Astrocyte (in vitro differentiated cells and primary cell): ENCODE measurements at regions not wholly inside any gene's neighbourhood (a gene's known extent, or its start where the extent isn't known, plus 50 kb on each side); places are given as distances from the start of the nearest gene placed in this dataset.
A peak's percentile ranks its signal among the peaks of the same experiment; 100 is the strongest.

ENCODE experiments used
- DNase-seq: peaks from one replicate; pipeline ENCODE4 v3.0.0-alpha.2; 2010; ENCODE audit warnings: low read depth
- FAIRE-seq: peaks from 2 replicates; lab custom pipeline; 2011; peaks lifted over from hg19 to GRCh38; lab: Jason Lieb, UNC
- H2AFZ ChIP-seq: 2 replicates; pipeline ENCODE4 v1.6.0; 2012; ENCODE audit warnings: low read depth, low read length, inconsistent platforms
- H3K27ac ChIP-seq: 2 replicates; pipeline ENCODE4 v1.5.1; 2011; ENCODE audit warnings: low read depth, low read length, inconsistent platforms
- H3K27me3 ChIP-seq: 2 replicates; pipeline ENCODE4 v1.6.0; 2011; ENCODE audit warnings: low read length, inconsistent platforms; ENCODE audit not compliant: insufficient read depth
- H3K36me3 ChIP-seq: 2 replicates; pipeline ENCODE4 v1.5.1; 2011; ENCODE audit warnings: low read length, inconsistent platforms; ENCODE audit not compliant: insufficient read depth
- H3K4me1 ChIP-seq: 2 replicates; pipeline ENCODE4 v1.5.1; 2011; ENCODE audit warnings: low read length, inconsistent platforms; ENCODE audit not compliant: insufficient read depth
- H3K4me2 ChIP-seq: 2 replicates; pipeline ENCODE4 v1.6.0; 2012; ENCODE audit warnings: low read length, inconsistent platforms
- H3K4me3 ChIP-seq: 2 replicates; pipeline ENCODE4 v1.5.1; 2011; ENCODE audit warnings: low read depth, mild to moderate bottlenecking, low read length, inconsistent platforms; ENCODE audit not compliant: insufficient read depth
- H3K79me2 ChIP-seq: 2 replicates; pipeline ENCODE4 v1.6.0; 2012; ENCODE audit warnings: mild to moderate bottlenecking, low read length, inconsistent platforms; ENCODE audit not compliant: insufficient read depth
- H3K9ac ChIP-seq: 2 replicates; pipeline ENCODE4 v1.6.0; 2012; ENCODE audit warnings: mild to moderate bottlenecking, low read length, inconsistent platforms
- H3K9me3 ChIP-seq: 2 replicates; pipeline ENCODE4 v1.5.1; 2012; ENCODE audit warnings: low read depth, mild to moderate bottlenecking, low read length, inconsistent platforms; ENCODE audit not compliant: insufficient read depth
- H4K20me1 ChIP-seq: 2 replicates; pipeline ENCODE4 v1.6.0; 2012; ENCODE audit warnings: low read length, inconsistent platforms; ENCODE audit not compliant: insufficient read depth
- H3K27ac Mint-ChIP-seq: one replicate; pipeline ENCODE4 v1.8.0; 2021; ENCODE audit warnings: mild to moderate bottlenecking, mixed read lengths; ENCODE audit not compliant: unreplicated experiment
- H3K27me3 Mint-ChIP-seq: one replicate; pipeline ENCODE4 v1.8.0; 2021; ENCODE audit warnings: low read depth, mixed read lengths; ENCODE audit not compliant: unreplicated experiment
- H3K36me3 Mint-ChIP-seq: one replicate; pipeline ENCODE4 v1.8.0; 2021; ENCODE audit warnings: low read depth, mixed read lengths; ENCODE audit not compliant: unreplicated experiment
- H3K4me1 Mint-ChIP-seq: one replicate; pipeline ENCODE4 v1.8.0; 2021; ENCODE audit warnings: low read depth, mixed read lengths; ENCODE audit not compliant: unreplicated experiment
- H3K4me3 Mint-ChIP-seq: one replicate; pipeline ENCODE4 v1.8.0; 2021; ENCODE audit warnings: mild to moderate bottlenecking, moderate library complexity, mixed read lengths; ENCODE audit not compliant: unreplicated experiment
- H3K9me3 Mint-ChIP-seq: one replicate; pipeline ENCODE4 v1.8.0; 2021; ENCODE audit warnings: mild to moderate bottlenecking, mixed read lengths; ENCODE audit not compliant: unreplicated experiment
- EZH2 ChIP-seq: IDR thresholded peaks from 2 replicates; pipeline ENCODE4 v1.6.1; 2012; ENCODE audit warnings: mild to moderate bottlenecking, low read length, inconsistent platforms; ENCODE audit not compliant: insufficient read depth
- TF ChIP-seq, protein P1 (sequence below): IDR thresholded peaks from 2 replicates; pipeline ENCODE4 v1.5.1; 2011; ENCODE audit warnings: low read depth, mild to moderate bottlenecking, inconsistent platforms, low read length, moderate library complexity; ENCODE audit not compliant: insufficient read depth

DNA sequence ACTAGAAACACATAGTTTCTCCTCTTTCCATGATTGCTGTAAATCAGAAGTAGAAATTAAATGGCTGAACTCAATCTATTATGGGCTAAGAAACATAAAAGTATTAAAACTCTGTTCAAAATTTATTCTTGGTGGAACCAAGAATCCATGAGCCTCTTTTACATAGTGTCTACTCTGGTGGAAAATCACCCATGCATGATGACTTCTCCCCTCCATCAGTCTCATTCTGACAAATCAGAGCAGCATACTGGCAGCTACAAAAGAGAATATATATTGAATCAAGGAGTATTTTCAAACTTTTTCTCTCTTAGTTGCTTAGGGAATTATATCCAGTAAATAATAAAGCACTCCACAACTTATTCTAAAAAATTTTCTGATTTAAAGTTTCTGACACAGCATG lies 536.9 kb upstream of the CCDC54 start:
- H3K9me3 Mint-ChIP-seq: peaks cover 3% of the 10 kb centered on the region
- no peak for DNase-seq
- H3K27ac Mint-ChIP-seq: no peak overlapping the region
- H3K9ac ChIP-seq: no peak overlapping the region
- no peaks in the 10 kb centered on the region for H4K20me1 ChIP-seq
- no peak for TF ChIP-seq EZH2
- TF ChIP-seq, protein P1, sequence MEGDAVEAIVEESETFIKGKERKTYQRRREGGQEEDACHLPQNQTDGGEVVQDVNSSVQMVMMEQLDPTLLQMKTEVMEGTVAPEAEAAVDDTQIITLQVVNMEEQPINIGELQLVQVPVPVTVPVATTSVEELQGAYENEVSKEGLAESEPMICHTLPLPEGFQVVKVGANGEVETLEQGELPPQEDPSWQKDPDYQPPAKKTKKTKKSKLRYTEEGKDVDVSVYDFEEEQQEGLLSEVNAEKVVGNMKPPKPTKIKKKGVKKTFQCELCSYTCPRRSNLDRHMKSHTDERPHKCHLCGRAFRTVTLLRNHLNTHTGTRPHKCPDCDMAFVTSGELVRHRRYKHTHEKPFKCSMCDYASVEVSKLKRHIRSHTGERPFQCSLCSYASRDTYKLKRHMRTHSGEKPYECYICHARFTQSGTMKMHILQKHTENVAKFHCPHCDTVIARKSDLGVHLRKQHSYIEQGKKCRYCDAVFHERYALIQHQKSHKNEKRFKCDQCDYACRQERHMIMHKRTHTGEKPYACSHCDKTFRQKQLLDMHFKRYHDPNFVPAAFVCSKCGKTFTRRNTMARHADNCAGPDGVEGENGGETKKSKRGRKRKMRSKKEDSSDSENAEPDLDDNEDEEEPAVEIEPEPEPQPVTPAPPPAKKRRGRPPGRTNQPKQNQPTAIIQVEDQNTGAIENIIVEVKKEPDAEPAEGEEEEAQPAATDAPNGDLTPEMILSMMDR: no peak
- no peak overlapping the region for H3K4me3 Mint-ChIP-seq
- no peaks in the 10 kb centered on the region for H3K9me3 ChIP-seq
- H3K4me2 ChIP-seq: no peak overlapping the region
- H3K27ac ChIP-seq: peak overlapping the region; percentile 34
- H3K36me3 ChIP-seq: no peaks in the 10 kb centered on the region
- no peaks in the 10 kb centered on the region for H3K4me1 ChIP-seq
- H3K36me3 Mint-ChIP-seq: no peaks in the 10 kb centered on the region
- no peaks in the 10 kb centered on the region for H3K27me3 Mint-ChIP-seq
- no peak overlapping the region for H3K4me3 ChIP-seq
- H3K79me2 ChIP-seq: no peaks in the 10 kb centered on the region
- H3K4me1 Mint-ChIP-seq: peaks cover 31% of the 10 kb centered on the region
- H3K27me3 ChIP-seq: no peaks in the 10 kb centered on the region
- FAIRE-seq: no peak
- H2AFZ ChIP-seq: no peak overlapping the region

DNA sequence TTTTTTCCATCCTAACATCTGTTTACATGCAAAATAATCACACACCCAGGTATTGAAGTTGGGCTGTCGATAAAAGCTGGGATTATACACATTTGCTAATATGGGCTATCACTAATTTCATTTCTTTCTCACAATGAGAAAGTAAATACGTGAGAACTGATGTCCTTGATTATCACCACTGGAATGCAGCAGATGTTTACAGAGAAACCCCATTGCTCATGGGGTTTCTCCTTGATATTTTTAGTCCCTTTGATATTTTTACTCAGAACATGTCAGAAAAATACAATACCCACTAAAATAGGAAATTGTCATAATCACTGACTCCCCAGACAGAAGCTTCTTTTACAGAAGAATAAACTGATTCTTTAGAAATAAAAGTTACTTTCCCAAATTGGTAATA lies 535.1 kb upstream of the CCDC54 start:
- peaks cover 3% of the 10 kb centered on the region for H3K9me3 Mint-ChIP-seq
- no peaks in the 10 kb centered on the region for H3K36me3 Mint-ChIP-seq
- FAIRE-seq (no peak), DNase-seq (no peak)
- Histone ChIP-seq H4K20me1 (no peaks in the 10 kb centered on the region), H3K27me3 (no peaks in the 10 kb centered on the region), H3K79me2 (no peaks in the 10 kb centered on the region), H3K9ac (peak overlapping the region; percentile 34), H3K36me3 (no peaks in the 10 kb centered on the region), H2AFZ (no peak overlapping the region), H3K27ac (peak overlapping the region; percentile 48), H3K4me3 (no peak overlapping the region), H3K4me1 (no peaks in the 10 kb centered on the region), H3K9me3 (no peaks in the 10 kb centered on the region), H3K4me2 (peak overlapping the region; percentile 21)
- peaks cover 26% of the 10 kb centered on the region for H3K4me1 Mint-ChIP-seq
- no peak overlapping the region for H3K4me3 Mint-ChIP-seq
- H3K27ac Mint-ChIP-seq: peak overlapping the region; percentile 66
- no peak for TF ChIP-seq EZH2
- TF ChIP-seq, protein P1: no peak
- H3K27me3 Mint-ChIP-seq: no peaks in the 10 kb centered on the region

DNA sequence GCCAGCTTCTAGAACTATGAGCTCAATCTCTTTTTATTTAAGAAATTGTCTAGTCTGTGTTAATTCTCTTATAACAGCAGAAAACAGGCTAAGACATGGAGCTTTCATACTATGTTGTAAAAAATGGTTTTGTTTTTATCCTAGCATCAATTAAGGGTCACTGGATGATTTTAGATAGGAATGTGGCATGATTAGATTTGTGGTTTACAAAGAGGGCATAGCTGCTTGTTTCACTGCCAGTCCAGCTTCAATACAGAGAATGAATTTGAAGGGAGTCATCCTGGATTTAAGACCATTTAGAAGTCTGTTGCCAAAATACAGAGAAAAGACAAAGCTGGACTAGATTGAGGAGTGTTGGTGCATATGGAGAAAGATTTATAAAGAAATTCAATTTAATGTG lies 532.6 kb upstream of the CCDC54 start:
- Mint-ChIP-seq H3K36me3 (no peaks in the 10 kb centered on the region), H3K27me3 (no peaks in the 10 kb centered on the region), H3K9me3 (no peaks in the 10 kb centered on the region), H3K4me1 (peaks cover 17% of the 10 kb centered on the region), H3K27ac (no peak overlapping the region), H3K4me3 (no peak overlapping the region)
- DNase-seq: no peak
- H3K4me3 ChIP-seq: no peak overlapping the region
- no peaks in the 10 kb centered on the region for H3K4me1 ChIP-seq
- no peak overlapping the region for H2AFZ ChIP-seq
- H3K9ac ChIP-seq: no peak overlapping the region
- TF ChIP-seq, protein P1: no peak
- TF ChIP-seq EZH2: no peak
- H3K36me3 ChIP-seq: no peaks in the 10 kb centered on the region
- H3K27ac ChIP-seq: no peak overlapping the region
- no peaks in the 10 kb centered on the region for H3K27me3 ChIP-seq
- no peak overlapping the region for H3K4me2 ChIP-seq
- no peaks in the 10 kb centered on the region for H3K79me2 ChIP-seq
- FAIRE-seq: no peak
- no peaks in the 10 kb centered on the region for H4K20me1 ChIP-seq
- H3K9me3 ChIP-seq: no peaks in the 10 kb centered on the region
